ENCODE measurements at regions not wholly inside any gene's neighbourhood (a gene's known extent, or its start where the extent isn't known, plus 50 kb on each side); places are given as distances from the start of the nearest gene placed in this dataset.

GRCh38 chr13:53311561-53311960, 282.9 kb downstream of the OLFM4 start:
- no peaks in the 10 kb centered on the region for H3K27me3 ChIP-seq
- H3K4me3 ChIP-seq = no peak overlapping the region
- ATAC-seq (no peak), DNase-seq (no peak)
- no peaks in the 10 kb centered on the region for H3K36me3 ChIP-seq
- WGBS, 2 donors = 25 to 40% methylated on average over 1 of the region's 1 CpG
- H3K27ac ChIP-seq = no peak overlapping the region
- no peak for TF ChIP-seq CTCF (IDR thresholded peaks at IDR 0.05)
- no peaks in the 10 kb centered on the region for H3K4me1 ChIP-seq
- H3K9me3 ChIP-seq = no peaks in the 10 kb centered on the region
- intact Hi-C loops (cut with DNase I) = no loop called here

DNA sequence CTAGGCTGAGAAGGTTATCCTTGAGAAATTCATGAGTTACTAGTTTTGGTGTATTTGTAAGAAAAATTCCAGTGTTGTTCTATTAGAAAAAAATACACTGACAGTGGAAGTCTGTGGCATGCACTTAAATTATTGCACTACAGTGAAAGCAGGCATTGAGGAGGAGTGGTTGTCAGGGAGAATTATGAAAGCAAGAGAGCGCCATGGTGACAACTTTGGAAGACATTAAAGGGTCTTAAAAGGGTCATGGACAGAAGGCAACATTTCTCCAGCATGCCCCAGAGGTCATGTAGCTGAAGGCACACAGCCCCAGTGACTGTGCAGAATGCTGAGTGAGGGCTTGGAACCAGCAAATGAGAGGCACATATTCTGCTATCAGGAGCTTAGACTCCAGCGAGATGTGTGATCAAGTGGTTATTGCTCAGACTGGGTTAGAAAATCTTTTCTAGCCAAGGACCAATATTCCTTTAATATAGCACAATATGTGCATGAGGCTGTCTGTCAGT, 292.7 kb downstream of the OLFM4 start:
- Histone ChIP-seq H3K4me1 (no peaks in the 10 kb centered on the region), H3K27me3 (no peaks in the 10 kb centered on the region), H3K36me3 (no peaks in the 10 kb centered on the region), H3K27ac (no peak overlapping the region), H3K4me3 (no peak overlapping the region), H3K9me3 (peaks cover 0 to 4% (median 0%) of the 10 kb centered on the region in 11 donors)
- no peak for TF ChIP-seq CTCF (IDR thresholded peaks at IDR 0.05)
- DNase-seq (no peak), ATAC-seq (no peak)
- intact Hi-C loops (cut with DNase I) = no loop called here
- 76 to 79% methylated on average over 2 of the region's 2 CpGs for WGBS, 2 donors

- intact Hi-C loops (cut with DNase I) = no loop called here
- Histone ChIP-seq H3K4me1 (no peaks in the 10 kb centered on the region), H3K36me3 (no peaks in the 10 kb centered on the region), H3K27ac (no peak overlapping the region), H3K4me3 (no peak overlapping the region), H3K9me3 (peaks cover 0 to 4% (median 0%) of the 10 kb centered on the region in 11 donors), H3K27me3 (no peaks in the 10 kb centered on the region)
- 56 to 67% methylated on average over 2 of the region's 2 CpGs for WGBS, 2 donors
- no peak for TF ChIP-seq CTCF (IDR thresholded peaks at IDR 0.05)
- DNase-seq (no peak), ATAC-seq (no peak)
Observed at GRCh38 chr13:53324656-53325055, 296.0 kb downstream of the OLFM4 start.

DNA sequence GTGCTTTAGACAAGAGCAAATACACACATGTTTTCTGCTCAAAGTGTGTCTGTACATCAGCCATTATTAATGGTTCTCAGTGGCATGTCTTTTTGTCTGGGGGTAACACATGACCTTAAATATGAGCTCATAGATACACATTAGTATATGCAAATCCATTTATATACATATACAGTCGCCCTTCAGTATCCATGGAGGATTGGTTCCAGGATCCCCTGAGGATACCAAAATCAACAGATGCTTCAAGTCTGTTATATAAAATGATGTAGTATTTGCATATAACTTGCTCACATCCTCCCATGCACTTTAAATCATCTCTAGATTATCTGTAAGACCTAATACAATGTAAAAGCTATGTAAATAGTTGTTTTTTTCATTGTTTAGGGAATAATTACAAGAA, 298.1 kb downstream of the OLFM4 start:
- H3K9me3 ChIP-seq = peaks cover 0 to 4% (median 0%) of the 10 kb centered on the region in 11 donors
- WGBS, 2 donors = 44 to 49% methylated on average over 1 of the region's 1 CpG
- no peaks in the 10 kb centered on the region for H3K27me3 ChIP-seq
- H3K4me3 ChIP-seq = no peak overlapping the region
- no peak overlapping the region for H3K27ac ChIP-seq
- no peaks in the 10 kb centered on the region for H3K4me1 ChIP-seq
- intact Hi-C loops (cut with DNase I) = no loop called here
- TF ChIP-seq CTCF (IDR thresholded peaks at IDR 0.05) = no peak
- ATAC-seq (no peak), DNase-seq (no peak)
- no peaks in the 10 kb centered on the region for H3K36me3 ChIP-seq
